AG04449 (cell line): ENCODE measurements at regions not wholly inside any gene's neighbourhood (a gene's known extent, or its start where the extent isn't known, plus 50 kb on each side); places are given as distances from the start of the nearest gene placed in this dataset.

ENCODE experiments used
- CTCF ChIA-PET: fragments of 350-600 bp; formaldehyde crosslinking; extraction: SDS; loops from one replicate; lab custom pipeline; 2021; ENCODE audit warnings: antibody characterized with exemption; lab: Yijun Ruan, JAX
- POLR2A ChIA-PET: fragments of 400-600, 350-600 bp; formaldehyde crosslinking; extraction: SDS; loops from one replicate; lab custom pipeline; 2020; ENCODE audit warnings: antibody characterized with exemption, inconsistent platforms; lab: Yijun Ruan, JAX
- DNase-seq: peaks from one replicate; pipeline ENCODE4 v3.0.0-alpha.2; 2010; ENCODE audit warnings: low read depth, low spot score
- H3K4me3 ChIP-seq: 2 replicates; pipeline ENCODE4 v1.5.1; 2011; ENCODE audit warnings: low read depth, mild to moderate bottlenecking, control low read depth, low read length
- CTCF ChIP-seq: IDR thresholded peaks from one replicate; pipeline ENCODE4 v1.5.1; 2011; ENCODE audit warnings: mild to moderate bottlenecking, moderate library complexity, low read length, control low read depth, inconsistent platforms; ENCODE audit not compliant: insufficient read depth; ENCODE audit errors: missing control alignments

GRCh38 chr5:89908876-89909275 is 500.7 kb downstream of the CETN3 start:
- H3K4me3 ChIP-seq, result no peak overlapping the region
- ChIA-PET POLR2A (no interaction called here), CTCF (no interaction called here)
- no peak for TF ChIP-seq CTCF
- DNase-seq, result no peak

GRCh38 chr5:89904442-89904841 is 505.1 kb downstream of the CETN3 start:
- TF ChIP-seq CTCF, result no peak
- ChIA-PET POLR2A (no interaction called here), CTCF (no interaction called here)
- no peak for DNase-seq
- H3K4me3 ChIP-seq, result no peak overlapping the region

- no peak overlapping the region for H3K4me3 ChIP-seq
- no peak for DNase-seq
- POLR2A ChIA-PET, result no interaction called here
- TF ChIP-seq CTCF, result no peak
- CTCF ChIA-PET, result no interaction called here
These were observed 507.6 kb downstream of the CETN3 start for GRCh38 chr5:89901983-89902382.

GRCh38 chr5:89901346-89901745 is 508.2 kb downstream of the CETN3 start:
- no peak for DNase-seq
- TF ChIP-seq CTCF, result no peak
- no peak overlapping the region for H3K4me3 ChIP-seq
- CTCF ChIA-PET, result no interaction called here
- POLR2A ChIA-PET, result no interaction called here

- ChIA-PET POLR2A (no interaction called here), CTCF (interaction anchor here (0.9 kb wide), 1 partner anchor 52 kb away, joined by 3 read pairs; no protein-coding TSS in a partner anchor)
- DNase-seq, result no peak
- H3K4me3 ChIP-seq, result no peak overlapping the region
- TF ChIP-seq CTCF, result no peak
These were observed 509.2 kb downstream of the CETN3 start for GRCh38 chr5:89900346-89900745.

GRCh38 chr5:89899559-89899958 is 510.0 kb downstream of the CETN3 start:
- CTCF ChIA-PET, result no interaction called here
- DNase-seq, result no peak
- POLR2A ChIA-PET, result no interaction called here
- TF ChIP-seq CTCF, result no peak
- no peak overlapping the region for H3K4me3 ChIP-seq
